ENCODE measurements at regions not wholly inside any gene's neighbourhood (a gene's known extent, or its start where the extent isn't known, plus 50 kb on each side); places are given as distances from the start of the nearest gene placed in this dataset.

DNA sequence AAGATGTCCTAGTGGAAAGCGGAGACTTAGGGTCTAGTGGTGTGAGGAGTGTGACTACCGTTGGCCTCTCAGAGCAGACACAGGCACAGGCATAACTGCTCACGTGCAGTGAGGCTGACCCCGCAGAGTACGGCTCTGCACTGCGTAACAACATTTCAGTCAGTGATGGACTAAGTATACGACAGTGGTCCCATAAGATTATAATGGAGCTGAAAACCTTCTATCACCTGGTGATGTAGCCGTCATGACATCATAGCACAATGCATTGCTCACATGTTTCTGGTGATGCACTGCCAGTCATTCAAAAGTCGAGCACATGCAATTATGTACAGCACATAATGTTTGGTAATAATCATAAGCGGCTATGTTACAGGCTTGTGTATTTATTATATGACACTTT is 179.6 kb downstream of the VAPA start:
- DNase-seq (ENCODE audit: low read depth, low spot score): no peak
- RAD21 ChIA-PET (ENCODE audit: low non-redundant PET in 1 of 2, low total read pairs in 2 of 2, uncharacterized antibody in 2 of 2, unreplicated experiment in 2 of 2): no interaction called here

More for the DNA sequence above, 179.6 kb downstream of the VAPA start:
- Histone ChIP-seq H3K36me3 (ENCODE audit: control insufficient read depth in 1 of 2, insufficient read depth in 2 of 2, low read length in 2 of 2) (no peaks in the 10 kb centered on the region), H3K4me2 (ENCODE audit: low read length) (no peak overlapping the region), H3K27me3 (ENCODE audit: insufficient read depth, low read length) (peaks cover 11% of the 10 kb centered on the region; the same call in 1 of the 2 replicates), H3K9me3 (ENCODE audit: control insufficient read depth in 1 of 2, insufficient read depth in 1 of 2, low read depth in 1 of 2, low read length in 2 of 2) (no peaks in the 10 kb centered on the region), H2AFZ (ENCODE audit: low read depth, low read length, poor library complexity, severe bottlenecking) (no peak overlapping the region), H3K27ac (ENCODE audit: low read depth, low read length) (no peak overlapping the region), H3K4me3 (replicated peaks in 1 of 2; ENCODE audit: low read depth in 1 of 2, low read length in 2 of 2) (no peak overlapping the region), H3K4me1 (ENCODE audit: control insufficient read depth in 1 of 2, insufficient read depth in 2 of 2, low read length in 2 of 2) (no peaks in the 10 kb centered on the region), H3K9me2 (ENCODE audit: insufficient read depth) (no peaks in the 10 kb centered on the region), H3K79me2 (ENCODE audit: insufficient read depth, low read length) (no peaks in the 10 kb centered on the region), H3K9ac (ENCODE audit: low read length) (no peak overlapping the region), H4K20me1 (ENCODE audit: insufficient read depth) (no peaks in the 10 kb centered on the region)
- no TSS peak for BruUV-seq (replicated peaks)
- ChIA-PET POLR2A (no interaction called here), CTCF (no interaction called here)
- TF ChIP-seq RAD21 (IDR thresholded peaks at IDR 0.05; ENCODE audit: low read depth): no peak
- TF ChIP-seq EZH2phosphoT487 (IDR thresholded peaks at IDR 0.05; ENCODE audit: borderline replicate concordance): no peak
- TF ChIP-seq, protein P1, sequence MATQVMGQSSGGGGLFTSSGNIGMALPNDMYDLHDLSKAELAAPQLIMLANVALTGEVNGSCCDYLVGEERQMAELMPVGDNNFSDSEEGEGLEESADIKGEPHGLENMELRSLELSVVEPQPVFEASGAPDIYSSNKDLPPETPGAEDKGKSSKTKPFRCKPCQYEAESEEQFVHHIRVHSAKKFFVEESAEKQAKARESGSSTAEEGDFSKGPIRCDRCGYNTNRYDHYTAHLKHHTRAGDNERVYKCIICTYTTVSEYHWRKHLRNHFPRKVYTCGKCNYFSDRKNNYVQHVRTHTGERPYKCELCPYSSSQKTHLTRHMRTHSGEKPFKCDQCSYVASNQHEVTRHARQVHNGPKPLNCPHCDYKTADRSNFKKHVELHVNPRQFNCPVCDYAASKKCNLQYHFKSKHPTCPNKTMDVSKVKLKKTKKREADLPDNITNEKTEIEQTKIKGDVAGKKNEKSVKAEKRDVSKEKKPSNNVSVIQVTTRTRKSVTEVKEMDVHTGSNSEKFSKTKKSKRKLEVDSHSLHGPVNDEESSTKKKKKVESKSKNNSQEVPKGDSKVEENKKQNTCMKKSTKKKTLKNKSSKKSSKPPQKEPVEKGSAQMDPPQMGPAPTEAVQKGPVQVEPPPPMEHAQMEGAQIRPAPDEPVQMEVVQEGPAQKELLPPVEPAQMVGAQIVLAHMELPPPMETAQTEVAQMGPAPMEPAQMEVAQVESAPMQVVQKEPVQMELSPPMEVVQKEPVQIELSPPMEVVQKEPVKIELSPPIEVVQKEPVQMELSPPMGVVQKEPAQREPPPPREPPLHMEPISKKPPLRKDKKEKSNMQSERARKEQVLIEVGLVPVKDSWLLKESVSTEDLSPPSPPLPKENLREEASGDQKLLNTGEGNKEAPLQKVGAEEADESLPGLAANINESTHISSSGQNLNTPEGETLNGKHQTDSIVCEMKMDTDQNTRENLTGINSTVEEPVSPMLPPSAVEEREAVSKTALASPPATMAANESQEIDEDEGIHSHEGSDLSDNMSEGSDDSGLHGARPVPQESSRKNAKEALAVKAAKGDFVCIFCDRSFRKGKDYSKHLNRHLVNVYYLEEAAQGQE (IDR thresholded peaks at IDR 0.05; ENCODE audit: low read depth): no peak
- TF ChIP-seq JUND (IDR thresholded peaks at IDR 0.05): no peak
- TF ChIP-seq POLR2A (IDR thresholded peaks at IDR 0.05; ENCODE audit: borderline replicate concordance, extremely low read depth, insufficient read depth, insufficient read length): no peak
- no peak for TF ChIP-seq EGR1 (IDR thresholded peaks at IDR 0.05; ENCODE audit: low read depth)
- no peak for TF ChIP-seq ZFX (IDR thresholded peaks at IDR 0.05)
- no peak for TF ChIP-seq SIN3A (IDR thresholded peaks at IDR 0.05; ENCODE audit: low read depth)
- TF ChIP-seq ELF1 (IDR thresholded peaks at IDR 0.05; ENCODE audit: borderline replicate concordance, low read depth): no peak
- no peak for TF ChIP-seq YY1 (IDR thresholded peaks at IDR 0.05; ENCODE audit: extremely low read depth, insufficient replicate concordance, low read depth, low read length)
- ATAC-seq: no peak
- intact Hi-C loops (cut with micrococcal nuclease): no loop called here

Measured in HCT116 (cell line).